ENCODE measurements at regions not wholly inside any gene's neighbourhood (a gene's known extent, or its start where the extent isn't known, plus 50 kb on each side); places are given as distances from the start of the nearest gene placed in this dataset.

- no peak overlapping the region for H3K27ac ChIP-seq
- POLR2A ChIA-PET (ENCODE audit: low non-redundant PET), result no interaction called here
- CTCF ChIA-PET, result no interaction called here
- no peak for TF ChIP-seq CTCF (conservative IDR thresholded peaks at IDR 0.05; ENCODE audit: low read depth)
- no peak for DNase-seq (ENCODE audit: low spot score)
These were observed 123.8 kb upstream of the CCDC179 start for GRCh38 chr11:22984045-22984444.

GRCh38 chr11:22989371-22989770 lies 129.1 kb upstream of the CCDC179 start:
- ChIA-PET CTCF (no interaction called here), POLR2A (ENCODE audit: low non-redundant PET) (no interaction called here)
- H3K27ac ChIP-seq, result no peak overlapping the region
- TF ChIP-seq CTCF (conservative IDR thresholded peaks at IDR 0.05; ENCODE audit: low read depth), result no peak
- DNase-seq (ENCODE audit: low spot score), result no peak

GRCh38 chr11:22991196-22991595 lies 130.9 kb upstream of the CCDC179 start:
- ChIA-PET POLR2A (ENCODE audit: low non-redundant PET) (no interaction called here), CTCF (no interaction called here)
- no peak for TF ChIP-seq CTCF (conservative IDR thresholded peaks at IDR 0.05; ENCODE audit: low read depth)
- no peak overlapping the region for H3K27ac ChIP-seq
- DNase-seq (ENCODE audit: low spot score), result no peak

GRCh38 chr11:23006730-23007129 lies 146.5 kb upstream of the CCDC179 start:
- CTCF ChIA-PET, result no interaction called here
- POLR2A ChIA-PET (ENCODE audit: low non-redundant PET), result no interaction called here
- DNase-seq (ENCODE audit: low spot score), result no peak

GRCh38 chr11:23010790-23011335 lies 150.6 kb upstream of the CCDC179 start:
- POLR2A ChIA-PET (ENCODE audit: low non-redundant PET), result no interaction called here
- no peak for TF ChIP-seq CTCF (conservative IDR thresholded peaks at IDR 0.05; ENCODE audit: low read depth)
- DNase-seq (ENCODE audit: low spot score), result no peak
- CTCF ChIA-PET, result no interaction called here
- no peak overlapping the region for H3K27ac ChIP-seq

More at GRCh38 chr11:23006730-23007129, 146.5 kb upstream of the CCDC179 start:
- H3K27ac ChIP-seq, result no peak overlapping the region
- no peak for TF ChIP-seq CTCF (conservative IDR thresholded peaks at IDR 0.05; ENCODE audit: low read depth)

- CTCF ChIA-PET, result no interaction called here
- DNase-seq (ENCODE audit: low spot score), result no peak
- POLR2A ChIA-PET (ENCODE audit: low non-redundant PET), result no interaction called here
- H3K27ac ChIP-seq, result no peak overlapping the region
- no peak for TF ChIP-seq CTCF (conservative IDR thresholded peaks at IDR 0.05; ENCODE audit: low read depth)
These were observed 152.7 kb upstream of the CCDC179 start for GRCh38 chr11:23012930-23013329.

- H3K27ac ChIP-seq, result no peak overlapping the region
- DNase-seq (ENCODE audit: low spot score), result no peak
- CTCF ChIA-PET, result no interaction called here
- POLR2A ChIA-PET (ENCODE audit: low non-redundant PET), result no interaction called here
- TF ChIP-seq CTCF (conservative IDR thresholded peaks at IDR 0.05; ENCODE audit: low read depth), result no peak
These were observed 153.2 kb upstream of the CCDC179 start for GRCh38 chr11:23013509-23013908.

Measured in RWPE1 (cell line).